KMS-11 (cell line): ENCODE measurements at regions not wholly inside any gene's neighbourhood (a gene's known extent, or its start where the extent isn't known, plus 50 kb on each side); places are given as distances from the start of the nearest gene placed in this dataset.
"Not testable (repeated sequence)": the region's sequence is repeated elsewhere in the genome, so short reads cannot be mapped to it uniquely, and the experiment has no call there.

ENCODE experiments used
- H2AFZ ChIP-seq: fragments of 200-600 bp; sonication (generic); 2 replicates; pipeline ENCODE4 v1.6.1; 2016; ENCODE audit warnings: antibody characterized with exemption, mixed run types, low read depth
- H3K27ac ChIP-seq: fragments of 200-600 bp; sonication (generic); 2 replicates; pipeline ENCODE4 v1.6.1; 2016; ENCODE audit warnings: mild to moderate bottlenecking, mixed run types
- H3K27me3 ChIP-seq: fragments of 200-600 bp; sonication (generic); 2 replicates; pipeline ENCODE4 v1.6.1; 2017; ENCODE audit warnings: mild to moderate bottlenecking, low read depth, mixed run types, moderate library complexity; ENCODE audit not compliant: insufficient read depth
- H3K36me3 ChIP-seq: fragments of 200-600 bp; sonication (generic); 2 replicates; pipeline ENCODE4 v1.6.1; 2017; ENCODE audit warnings: mild to moderate bottlenecking, mixed run types; ENCODE audit not compliant: insufficient read depth
- H3K4me1 ChIP-seq: fragments of 200-600 bp; sonication (generic); 2 replicates; pipeline ENCODE4 v1.6.1; 2016; ENCODE audit warnings: mild to moderate bottlenecking, low read depth, mixed run types; ENCODE audit not compliant: poor library complexity, severe bottlenecking
- H3K4me2 ChIP-seq: fragments of 200-600 bp; sonication (generic); 2 replicates; pipeline ENCODE4 v1.7.0; 2016; ENCODE audit warnings: mild to moderate bottlenecking, mixed run types
- H3K4me3 ChIP-seq: fragments of 200-600 bp; sonication (generic); IDR thresholded peaks from 2 replicates; pipeline ENCODE4 v1.6.1; 2017; ENCODE audit warnings: low read depth, low read length, mixed read lengths; ENCODE audit not compliant: insufficient read depth
- H3K79me2 ChIP-seq: fragments of 200-600 bp; sonication (generic); 2 replicates; pipeline ENCODE4 v1.6.1; 2016; ENCODE audit warnings: low read depth, mixed run types; ENCODE audit not compliant: insufficient read depth
- H3K9ac ChIP-seq: fragments of 200-600 bp; sonication (generic); 2 replicates; pipeline ENCODE4 v1.6.1; 2016; ENCODE audit warnings: mild to moderate bottlenecking, mixed run types
- H4K20me1 ChIP-seq: fragments of 200-600 bp; sonication (generic); 2 replicates; pipeline ENCODE4 v1.6.1; 2016; ENCODE audit warnings: mild to moderate bottlenecking, mixed run types; ENCODE audit not compliant: insufficient read depth
- CTCF ChIP-seq: fragments of 200-600 bp; sonication (generic); conservative IDR thresholded peaks from 2 replicates; pipeline ENCODE4 v1.6.1; 2017; ENCODE audit warnings: low read depth, mild to moderate bottlenecking, antibody characterized with exemption, low read length, moderate library complexity, mixed read lengths

- Histone ChIP-seq H3K9ac (no peak overlapping the region), H3K4me3 (no peak overlapping the region), H3K27me3 (no peaks in the 10 kb centered on the region), H3K27ac (no peak overlapping the region), H4K20me1 (no peaks in the 10 kb centered on the region), H3K36me3 (no peaks in the 10 kb centered on the region), H2AFZ (no peak overlapping the region), H3K4me2 (no peak overlapping the region), H3K4me1 (no peaks in the 10 kb centered on the region), H3K79me2 (no peaks in the 10 kb centered on the region)
- no peak for TF ChIP-seq CTCF
These were observed 116.1 kb downstream of the POM121L12 start for GRCh38 chr7:53151496-53151895.

- peaks cover 16% of the 10 kb centered on the region for H3K4me1 ChIP-seq
- not testable (repeated sequence) for H4K20me1 ChIP-seq, H3K4me3 ChIP-seq, H3K27me3 ChIP-seq, H3K4me2 ChIP-seq, H3K36me3 ChIP-seq, H3K79me2 ChIP-seq, H2AFZ ChIP-seq, H3K27ac ChIP-seq, H3K9ac ChIP-seq
These were observed 151.8 kb downstream of the POM121L12 start for GRCh38 chr7:53187184-53187583.

- no peak for TF ChIP-seq CTCF
These were observed 155.8 kb downstream of the POM121L12 start for GRCh38 chr7:53191191-53191695.

GRCh38 chr7:53191836-53192443 lies 156.5 kb downstream of the POM121L12 start:
- no peak overlapping the region for H3K9ac ChIP-seq
- H3K27ac ChIP-seq, result no peak overlapping the region
- TF ChIP-seq CTCF, result no peak
- no peak overlapping the region for H3K4me3 ChIP-seq
- H3K4me1 ChIP-seq, result no peaks in the 10 kb centered on the region
- no peaks in the 10 kb centered on the region for H3K79me2 ChIP-seq
- no peak overlapping the region for H3K4me2 ChIP-seq
- no peak overlapping the region for H2AFZ ChIP-seq
- H4K20me1 ChIP-seq, result no peaks in the 10 kb centered on the region
- H3K36me3 ChIP-seq, result no peaks in the 10 kb centered on the region
- H3K27me3 ChIP-seq, result no peaks in the 10 kb centered on the region

More at GRCh38 chr7:53191191-53191695, 155.8 kb downstream of the POM121L12 start:
- Histone ChIP-seq H3K4me1 (no peaks in the 10 kb centered on the region), H3K79me2 (no peaks in the 10 kb centered on the region), H3K9ac (no peak overlapping the region), H3K4me3 (no peak overlapping the region), H3K27me3 (no peaks in the 10 kb centered on the region), H4K20me1 (no peaks in the 10 kb centered on the region), H3K4me2 (no peak overlapping the region), H2AFZ (no peak overlapping the region), H3K27ac (no peak overlapping the region), H3K36me3 (no peaks in the 10 kb centered on the region)

GRCh38 chr7:53205006-53205405 lies 169.6 kb downstream of the POM121L12 start:
- no peak overlapping the region for H3K4me3 ChIP-seq
- H3K27me3 ChIP-seq, result no peaks in the 10 kb centered on the region
- no peak for TF ChIP-seq CTCF
- no peaks in the 10 kb centered on the region for H3K36me3 ChIP-seq
- no peak overlapping the region for H2AFZ ChIP-seq
- H3K4me2 ChIP-seq, result no peak overlapping the region
- H3K79me2 ChIP-seq, result no peaks in the 10 kb centered on the region
- H4K20me1 ChIP-seq, result no peaks in the 10 kb centered on the region
- H3K4me1 ChIP-seq, result no peaks in the 10 kb centered on the region
- H3K9ac ChIP-seq, result no peak overlapping the region
- H3K27ac ChIP-seq, result no peak overlapping the region
